Activated naive CD4-positive, alpha-beta T cell treated with anti-CD3 and anti-CD28 coated beads, Interleukin-2, amount 10 ng/mL, durations not matched to agents 7 days and 5 days (primary cell): ENCODE measurements at regions not wholly inside any gene's neighbourhood (a gene's known extent, or its start where the extent isn't known, plus 50 kb on each side); places are given as distances from the start of the nearest gene placed in this dataset.
A peak's percentile ranks its signal among the peaks of the same experiment; 100 is the strongest.

ENCODE experiments used
- CTCF ChIA-PET: fragments of 350-600 bp; sonication (Branson Sonifier 250); formaldehyde crosslinking; loops from one replicate; lab custom pipeline; 2021; ENCODE audit warnings: antibody characterized with exemption; lab: Charles Lee
- DNase-seq: peaks from one replicate; pipeline ENCODE4 v3.0.0-alpha.2; 2020
- H3K27ac Mint-ChIP-seq: one replicate; pipeline ENCODE4 v1.8.0; 2021; ENCODE audit warnings: mild to moderate bottlenecking, moderate library complexity, mixed read lengths
- H3K27me3 Mint-ChIP-seq: one replicate; pipeline ENCODE4 v1.8.0; 2021; ENCODE audit warnings: mild to moderate bottlenecking, mixed read lengths
- H3K36me3 Mint-ChIP-seq: one replicate; pipeline ENCODE4 v1.8.0; 2021; ENCODE audit warnings: mixed read lengths
- H3K4me1 Mint-ChIP-seq: one replicate; pipeline ENCODE4 v1.8.0; 2021; ENCODE audit warnings: mixed read lengths
- H3K4me3 Mint-ChIP-seq: one replicate; pipeline ENCODE4 v1.8.0; 2021; ENCODE audit warnings: mild to moderate bottlenecking, moderate library complexity, mixed read lengths
- H3K9me3 Mint-ChIP-seq: one replicate; pipeline ENCODE4 v1.8.0; 2021; ENCODE audit warnings: mixed read lengths

DNA sequence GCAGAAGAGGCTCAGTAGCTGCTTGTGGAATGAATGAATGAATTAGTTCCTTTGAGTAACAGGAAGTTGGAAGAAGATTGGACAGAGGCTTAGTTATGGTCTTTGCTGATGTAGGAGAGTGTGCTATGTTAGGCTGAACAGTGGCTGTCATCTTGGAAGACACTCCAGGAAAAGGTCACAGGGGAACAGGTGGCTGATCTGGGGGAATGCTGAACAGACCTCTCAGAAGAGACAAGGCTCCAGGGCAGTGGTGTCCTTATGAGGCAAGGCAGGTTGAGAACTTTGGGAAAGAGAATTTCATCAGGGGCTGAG, 62.3 kb downstream of the UTRN start:
- Mint-ChIP-seq H3K27ac (peak overlapping the region; percentile 77), H3K4me1 (peaks cover 89% of the 10 kb centered on the region), H3K9me3 (peaks cover 2% of the 10 kb centered on the region), H3K36me3 (peaks cover 36% of the 10 kb centered on the region), H3K27me3 (no peaks in the 10 kb centered on the region), H3K4me3 (peak overlapping the region; percentile 69)
- CTCF ChIA-PET = interaction anchor here (1.5 kb wide), 1 partner anchor 11 kb away, joined by 3 read pairs; no protein-coding TSS in a partner anchor
- DNase-seq = no peak

DNA sequence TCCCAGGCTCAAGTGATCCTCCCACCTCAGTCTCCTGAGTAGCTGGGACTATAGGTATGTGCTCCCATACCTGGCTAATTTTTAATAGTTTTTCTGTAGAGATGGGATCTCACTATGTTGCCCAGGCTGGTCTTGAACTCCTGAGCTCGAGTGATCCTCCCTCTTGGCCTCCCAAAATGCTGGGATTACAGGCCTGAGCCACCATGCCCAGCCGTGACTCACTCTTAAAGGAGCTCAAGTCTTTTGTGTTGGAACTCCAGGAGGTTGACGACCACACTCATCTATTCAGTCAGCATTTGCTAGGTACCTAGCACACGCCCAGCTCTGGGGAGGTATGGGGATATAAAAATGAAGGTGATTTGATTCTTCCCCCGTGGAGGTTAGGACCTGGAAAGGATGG, 62.8 kb downstream of the UTRN start:
- H3K27me3 Mint-ChIP-seq = no peaks in the 10 kb centered on the region
- CTCF ChIA-PET = interaction anchor here (1.5 kb wide), 1 partner anchor 11 kb away, joined by 3 read pairs; no protein-coding TSS in a partner anchor
- H3K36me3 Mint-ChIP-seq = peaks cover 36% of the 10 kb centered on the region
- DNase-seq = no peak
- peak overlapping the region; percentile 95 for H3K27ac Mint-ChIP-seq
- peaks cover 2% of the 10 kb centered on the region for H3K9me3 Mint-ChIP-seq
- H3K4me3 Mint-ChIP-seq = peak overlapping the region; percentile 2
- H3K4me1 Mint-ChIP-seq = peaks cover 89% of the 10 kb centered on the region

DNA sequence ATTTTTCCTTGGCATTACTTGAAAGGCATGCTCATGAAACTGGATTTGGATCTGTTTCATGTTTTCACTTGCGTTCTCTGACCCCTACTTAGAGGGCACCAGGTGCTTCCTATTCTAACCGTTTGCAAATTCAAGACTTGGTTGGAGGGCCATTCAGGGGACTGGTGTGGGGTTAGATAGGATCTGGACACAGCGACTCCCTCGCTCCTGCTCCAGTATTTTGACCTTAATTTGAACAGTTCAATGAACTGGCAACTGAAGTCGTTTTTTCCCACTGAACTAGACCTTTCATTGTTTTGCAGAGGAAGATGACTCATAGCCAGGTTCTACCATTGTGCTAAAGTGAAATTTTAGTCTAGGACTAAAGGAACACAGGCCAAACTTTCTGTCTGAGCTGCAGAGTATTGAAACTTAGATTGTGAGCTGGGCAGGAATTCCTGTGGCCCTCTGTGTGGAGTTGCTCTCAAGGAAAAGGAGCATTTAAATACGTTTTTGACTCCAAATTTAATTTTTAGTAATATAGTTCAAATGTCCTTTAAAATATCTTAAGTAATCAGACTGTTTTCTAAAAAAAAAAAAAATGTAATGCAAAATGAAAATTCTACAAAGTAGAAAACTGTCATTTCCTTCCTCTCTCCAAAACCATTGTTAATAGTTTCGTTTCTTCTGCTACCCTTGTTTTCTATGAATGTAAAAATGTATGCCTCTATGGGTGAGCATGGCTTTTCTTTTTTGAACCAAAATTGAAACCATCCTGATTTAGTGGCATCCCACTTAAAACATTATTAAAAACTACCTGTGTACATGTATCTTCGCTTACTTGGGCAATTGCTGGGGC, 64.8 kb downstream of the UTRN start:
- H3K27me3 Mint-ChIP-seq = no peaks in the 10 kb centered on the region
- peaks cover 42% of the 10 kb centered on the region for H3K36me3 Mint-ChIP-seq
- peaks cover 94% of the 10 kb centered on the region for H3K4me1 Mint-ChIP-seq
- DNase-seq = no peak
- CTCF ChIA-PET = interaction anchor here (0.7 kb wide), 1 partner anchor 44 kb away, joined by 3 read pairs; no protein-coding TSS in a partner anchor
- peaks cover 2% of the 10 kb centered on the region for H3K9me3 Mint-ChIP-seq
- H3K27ac Mint-ChIP-seq = peak overlapping the region; percentile 95
- H3K4me3 Mint-ChIP-seq = peak overlapping the region; percentile 76

DNA sequence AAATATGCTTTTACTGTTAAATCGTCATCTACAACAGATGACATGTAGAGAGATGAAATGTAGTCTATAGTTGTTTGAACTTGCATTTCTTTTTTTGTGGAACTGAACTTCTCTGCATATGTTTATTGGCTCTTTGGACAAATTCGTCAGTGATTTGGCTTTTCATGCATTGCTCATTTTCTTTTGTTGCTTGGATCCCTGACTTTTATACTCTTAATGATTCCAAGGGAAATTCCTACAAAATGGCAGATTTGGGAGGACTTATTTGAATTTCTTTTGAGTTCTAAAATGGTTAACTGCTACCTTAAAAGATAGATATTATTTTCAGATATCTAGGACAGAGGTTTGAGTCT, 65.4 kb downstream of the UTRN start:
- Mint-ChIP-seq H3K27me3 (no peaks in the 10 kb centered on the region), H3K4me1 (peaks cover 91% of the 10 kb centered on the region), H3K9me3 (peaks cover 2% of the 10 kb centered on the region), H3K27ac (peak overlapping the region; percentile 95), H3K36me3 (peaks cover 39% of the 10 kb centered on the region), H3K4me3 (peak overlapping the region; percentile 76)
- DNase-seq = no peak
- CTCF ChIA-PET = interaction anchor here (0.7 kb wide), 1 partner anchor 44 kb away, joined by 3 read pairs; no protein-coding TSS in a partner anchor

DNA sequence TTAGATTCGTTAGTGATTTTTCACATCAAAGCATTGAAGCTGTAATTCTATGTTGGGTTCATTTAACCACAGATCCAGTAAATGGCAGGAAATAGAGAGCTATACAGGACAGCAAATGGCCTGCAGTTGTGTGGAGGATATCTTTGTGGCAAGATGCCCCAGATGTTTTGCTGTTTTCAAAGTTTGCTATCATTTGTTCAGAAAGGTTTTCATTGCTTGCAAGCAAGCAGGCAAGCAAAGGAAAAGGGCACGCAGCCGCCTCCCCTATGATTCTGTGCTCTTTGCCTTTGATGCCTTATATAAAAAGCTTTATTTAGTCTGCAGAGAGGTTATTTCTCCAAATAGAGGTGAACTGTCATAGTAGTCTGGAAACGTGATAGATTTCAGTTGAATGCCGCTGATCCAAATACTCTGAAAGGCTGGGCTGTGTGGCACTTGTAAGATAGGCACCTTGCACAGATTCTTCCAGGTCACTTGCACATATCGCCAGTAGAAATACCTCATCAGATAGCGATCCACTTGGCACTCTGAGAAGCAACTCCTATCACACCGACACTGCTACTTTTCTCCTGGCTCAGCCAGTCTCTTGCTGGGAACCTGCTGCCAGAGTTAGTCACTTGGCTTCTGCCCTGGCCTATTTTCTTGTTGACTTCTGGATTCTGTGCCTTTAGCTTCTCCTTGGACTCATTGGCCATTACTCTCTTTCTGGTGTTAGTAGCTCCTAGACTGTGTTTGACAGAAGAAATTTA, 66.4 kb downstream of the UTRN start:
- Mint-ChIP-seq H3K4me1 (peaks cover 83% of the 10 kb centered on the region), H3K36me3 (peaks cover 39% of the 10 kb centered on the region), H3K4me3 (peak overlapping the region; percentile 64), H3K27ac (peak overlapping the region; percentile 95), H3K27me3 (no peaks in the 10 kb centered on the region), H3K9me3 (peaks cover 2% of the 10 kb centered on the region)
- peak; percentile 44 for DNase-seq
- CTCF ChIA-PET = no interaction called here

DNA sequence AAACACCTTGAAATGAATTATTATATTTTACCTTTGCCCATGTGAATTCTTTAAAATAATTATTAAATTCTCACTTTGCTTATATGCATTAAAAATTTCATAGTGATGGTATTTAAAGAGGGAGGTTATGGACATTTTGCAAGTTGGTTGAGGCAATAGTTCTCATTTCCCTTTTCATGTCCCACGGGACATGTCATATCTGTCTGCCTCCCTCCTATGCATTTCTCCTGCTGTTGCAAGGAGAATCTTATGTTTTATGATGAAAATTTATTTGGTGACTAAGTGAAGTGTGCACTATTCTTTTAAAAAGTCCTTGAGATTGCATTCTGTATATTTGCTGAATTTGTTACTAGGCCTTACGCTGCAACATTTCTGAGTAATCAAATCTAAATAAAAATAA, 67.2 kb downstream of the UTRN start:
- no peaks in the 10 kb centered on the region for H3K27me3 Mint-ChIP-seq
- peaks cover 2% of the 10 kb centered on the region for H3K9me3 Mint-ChIP-seq
- peak overlapping the region; percentile 95 for H3K27ac Mint-ChIP-seq
- peaks cover 80% of the 10 kb centered on the region for H3K4me1 Mint-ChIP-seq
- H3K36me3 Mint-ChIP-seq = peaks cover 35% of the 10 kb centered on the region
- no peak for DNase-seq
- CTCF ChIA-PET = no interaction called here
- H3K4me3 Mint-ChIP-seq = peak overlapping the region; percentile 64

DNA sequence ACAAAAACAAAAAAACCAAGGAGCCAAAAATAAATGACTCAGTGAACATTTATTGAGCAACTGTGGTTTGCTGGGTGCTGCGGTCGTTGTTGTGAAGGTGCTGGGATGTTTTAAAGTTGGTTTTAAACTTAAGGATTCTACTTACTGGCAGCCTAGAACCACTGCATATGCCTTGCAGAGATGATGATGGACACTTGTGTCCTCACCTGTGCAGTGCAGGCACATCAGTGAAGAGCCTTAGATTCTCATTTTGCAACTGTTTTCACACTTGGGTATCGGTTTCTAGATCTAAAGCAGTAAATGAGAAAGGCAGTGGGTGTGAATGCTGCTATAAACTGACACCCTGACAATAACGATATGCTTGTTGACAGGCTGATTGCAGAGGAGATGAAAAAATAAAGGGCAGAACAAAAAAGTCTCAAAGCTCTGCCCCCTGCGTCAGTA, 68.8 kb downstream of the UTRN start:
- no peaks in the 10 kb centered on the region for H3K9me3 Mint-ChIP-seq
- no peak overlapping the region for H3K4me3 Mint-ChIP-seq
- no peaks in the 10 kb centered on the region for H3K27me3 Mint-ChIP-seq
- H3K27ac Mint-ChIP-seq = peak overlapping the region; percentile 26
- H3K4me1 Mint-ChIP-seq = peaks cover 65% of the 10 kb centered on the region
- CTCF ChIA-PET = interaction anchor here (0.8 to 1.2 kb wide), 2 partner anchors 128 to 206 kb away, joined by 4 read pairs; no protein-coding TSS in a partner anchor
- peaks cover 24% of the 10 kb centered on the region for H3K36me3 Mint-ChIP-seq
- DNase-seq = no peak

DNA sequence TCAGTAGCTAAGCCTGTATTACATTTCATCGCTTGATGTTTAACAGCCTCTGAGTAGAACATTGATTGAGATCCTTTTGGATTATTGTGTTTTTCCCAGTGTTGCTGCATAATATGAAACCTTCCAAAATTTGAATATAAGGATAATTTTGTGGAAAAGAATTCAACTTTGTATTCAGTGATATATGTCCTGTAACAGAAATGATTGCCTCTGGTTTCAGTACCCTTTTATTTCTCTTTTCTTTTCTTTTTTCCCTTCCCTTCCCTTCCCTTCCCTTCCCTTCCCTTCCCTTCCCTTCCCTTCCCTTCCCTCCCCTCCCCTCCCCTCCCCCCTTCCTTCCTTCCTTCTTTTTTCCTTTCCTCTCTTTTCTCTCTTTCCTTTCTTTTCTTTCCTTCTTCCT, 74.6 kb downstream of the UTRN start:
- peaks cover 34% of the 10 kb centered on the region for H3K36me3 Mint-ChIP-seq
- H3K4me3 Mint-ChIP-seq = no peak overlapping the region
- H3K4me1 Mint-ChIP-seq = peaks cover 34% of the 10 kb centered on the region
- no peaks in the 10 kb centered on the region for H3K27me3 Mint-ChIP-seq
- DNase-seq = no peak
- CTCF ChIA-PET = no interaction called here
- peak overlapping the region; percentile 55 for H3K27ac Mint-ChIP-seq
- no peaks in the 10 kb centered on the region for H3K9me3 Mint-ChIP-seq

DNA sequence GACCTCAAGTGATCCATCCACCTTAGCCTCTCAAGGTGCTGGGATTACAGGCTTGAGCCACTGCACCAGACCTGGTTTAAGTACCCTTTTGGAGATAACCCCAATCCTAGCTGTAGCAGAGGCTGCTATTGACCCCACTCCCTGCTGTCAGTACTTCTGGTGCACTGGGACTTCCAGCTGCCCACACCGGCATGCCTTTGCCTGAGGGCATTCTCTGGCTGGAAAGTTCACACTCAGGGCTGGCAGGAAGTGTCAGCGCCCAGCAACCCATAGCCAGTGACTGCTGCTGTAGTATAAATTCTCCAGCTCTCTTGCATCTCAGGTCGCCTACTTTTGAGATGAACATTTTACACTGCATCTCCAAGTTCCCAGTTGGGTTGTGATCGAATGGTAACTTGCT, 75.3 kb downstream of the UTRN start:
- Mint-ChIP-seq H3K4me3 (no peak overlapping the region), H3K27me3 (no peaks in the 10 kb centered on the region), H3K27ac (no peak overlapping the region), H3K9me3 (no peaks in the 10 kb centered on the region), H3K4me1 (peaks cover 30% of the 10 kb centered on the region), H3K36me3 (peaks cover 32% of the 10 kb centered on the region)
- no peak for DNase-seq
- CTCF ChIA-PET = no interaction called here

DNA sequence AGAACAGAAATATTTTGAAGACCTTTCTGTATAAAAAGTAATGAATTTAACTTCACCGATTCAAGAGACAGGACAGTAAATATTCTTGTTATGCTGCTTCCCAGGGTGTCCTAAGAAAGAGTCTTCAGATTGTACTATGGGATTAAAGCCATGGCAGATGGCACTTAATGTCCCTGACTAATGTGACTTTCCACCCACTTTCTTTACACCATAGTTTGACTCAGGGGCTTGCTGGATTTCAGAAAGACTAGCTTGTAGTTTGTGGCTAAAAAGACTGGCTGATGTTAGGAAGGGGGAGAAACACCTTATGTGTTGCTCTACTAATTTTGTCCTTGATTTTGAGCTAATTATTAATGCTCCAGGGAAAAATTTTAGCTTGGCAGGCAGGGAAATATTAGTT, 75.9 kb downstream of the UTRN start:
- peaks cover 36% of the 10 kb centered on the region for H3K36me3 Mint-ChIP-seq
- H3K27me3 Mint-ChIP-seq = no peaks in the 10 kb centered on the region
- no peak overlapping the region for H3K4me3 Mint-ChIP-seq
- peaks cover 30% of the 10 kb centered on the region for H3K4me1 Mint-ChIP-seq
- H3K9me3 Mint-ChIP-seq = no peaks in the 10 kb centered on the region
- CTCF ChIA-PET = interaction anchor here (1.2 kb wide), 1 partner anchor 10 kb away, joined by 4 read pairs; no protein-coding TSS in a partner anchor
- no peak overlapping the region for H3K27ac Mint-ChIP-seq
- DNase-seq = no peak

DNA sequence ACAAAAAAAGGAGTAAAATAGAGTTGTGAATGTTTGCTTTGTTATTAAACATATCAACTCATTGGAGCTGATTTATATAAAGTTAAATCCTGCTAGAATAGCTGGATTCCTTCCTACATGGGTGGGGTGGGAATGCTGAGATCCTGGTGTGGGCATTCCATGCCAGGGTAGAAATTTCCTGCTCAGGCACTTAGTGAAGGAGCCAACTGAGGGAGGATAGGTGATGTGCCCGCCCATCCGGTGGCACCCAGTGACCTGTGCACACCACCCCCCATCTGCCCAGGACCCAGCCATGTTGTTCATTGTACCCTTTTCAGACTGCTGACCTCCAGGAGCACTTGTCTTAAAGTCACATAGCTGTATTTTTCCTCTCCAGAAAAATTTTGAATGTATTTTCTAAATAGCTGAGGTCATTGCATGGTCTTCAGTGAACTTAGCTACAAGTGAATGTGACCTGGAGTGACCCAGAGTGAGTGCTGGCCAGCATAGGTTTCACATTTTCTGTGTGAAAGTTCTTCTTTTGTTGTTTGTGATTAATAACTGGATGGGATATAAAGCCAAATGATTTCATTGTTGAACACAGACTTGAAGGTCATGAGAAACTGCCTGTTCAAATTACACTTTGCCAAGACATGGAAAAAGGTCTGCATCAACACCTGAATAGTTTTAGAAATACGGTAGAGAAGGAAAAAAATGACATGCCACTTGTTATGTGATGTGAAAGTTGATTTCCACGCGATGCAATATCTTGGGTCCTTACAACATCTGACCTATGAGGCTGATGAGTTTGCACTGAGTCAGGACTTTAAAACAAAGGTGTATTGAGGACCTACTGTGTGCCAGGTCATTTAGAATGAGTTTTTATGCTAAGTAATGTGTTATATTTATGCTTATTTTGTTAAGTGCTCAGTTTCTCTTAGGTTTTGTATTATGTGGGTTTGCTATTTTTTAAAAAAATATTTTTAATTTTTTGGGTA, 77.2 kb downstream of the UTRN start:
- DNase-seq = no peak
- Mint-ChIP-seq H3K27me3 (no peaks in the 10 kb centered on the region), H3K4me3 (no peak overlapping the region), H3K4me1 (peaks cover 27% of the 10 kb centered on the region), H3K27ac (no peak overlapping the region), H3K36me3 (peaks cover 41% of the 10 kb centered on the region), H3K9me3 (no peaks in the 10 kb centered on the region)
- CTCF ChIA-PET = interaction anchor here (0.9 to 1.2 kb wide), 2 partner anchors 9 to 13 kb away, joined by 3 to 4 read pairs; no protein-coding TSS in a partner anchor

DNA sequence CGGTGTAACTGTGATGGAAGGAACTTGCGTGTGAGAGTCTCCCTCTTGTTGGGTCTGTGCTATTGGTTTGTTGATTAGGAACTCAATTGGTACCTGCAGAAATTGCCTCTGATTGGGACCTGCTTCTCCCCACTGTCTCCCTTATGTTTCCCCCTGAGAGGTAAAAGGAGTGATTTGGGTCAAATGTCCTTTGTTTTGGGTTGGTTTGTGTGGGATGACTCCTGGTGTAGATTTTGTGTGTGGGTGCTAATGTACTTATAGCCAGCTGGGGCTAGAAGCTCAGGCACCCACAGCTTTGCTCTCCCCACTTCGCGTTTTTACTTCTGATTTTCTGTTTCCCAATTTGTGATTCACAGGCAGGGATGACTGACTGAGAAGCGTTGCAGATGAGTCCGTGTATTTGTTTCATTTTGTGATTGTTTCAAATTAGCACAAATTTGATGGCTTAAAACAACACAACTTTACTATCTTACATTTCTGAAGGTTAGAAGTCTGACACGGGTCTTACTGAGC, 79.1 kb downstream of the UTRN start:
- DNase-seq = no peak
- H3K4me1 Mint-ChIP-seq = peaks cover 26% of the 10 kb centered on the region
- no peak overlapping the region for H3K4me3 Mint-ChIP-seq
- no peaks in the 10 kb centered on the region for H3K27me3 Mint-ChIP-seq
- H3K36me3 Mint-ChIP-seq = peaks cover 47% of the 10 kb centered on the region
- CTCF ChIA-PET = no interaction called here
- no peaks in the 10 kb centered on the region for H3K9me3 Mint-ChIP-seq
- H3K27ac Mint-ChIP-seq = no peak overlapping the region

DNA sequence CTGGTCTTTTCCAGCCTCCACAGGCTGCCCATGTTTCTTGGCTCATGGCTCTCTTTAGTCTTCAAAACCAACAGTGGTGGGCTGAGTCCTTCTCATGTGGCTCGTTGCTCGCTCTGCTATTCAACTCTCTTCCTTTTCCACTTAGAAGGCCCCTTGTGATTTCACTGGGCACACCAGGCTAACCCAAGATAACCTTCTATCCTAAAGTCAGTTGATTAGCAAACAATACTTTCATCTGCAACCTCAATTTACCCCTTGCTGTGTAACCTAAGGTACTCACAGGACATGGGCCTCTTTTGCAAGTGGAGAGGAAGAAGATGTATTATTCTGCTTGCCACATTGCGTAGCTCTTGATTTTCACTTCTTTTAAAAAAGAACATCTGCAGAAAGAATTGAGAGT, 79.6 kb downstream of the UTRN start:
- Mint-ChIP-seq H3K27ac (no peak overlapping the region), H3K27me3 (no peaks in the 10 kb centered on the region), H3K9me3 (peaks cover 3% of the 10 kb centered on the region), H3K4me1 (peaks cover 26% of the 10 kb centered on the region), H3K4me3 (no peak overlapping the region), H3K36me3 (peaks cover 51% of the 10 kb centered on the region)
- no peak for DNase-seq
- CTCF ChIA-PET = no interaction called here
